ENCODE measurements at regions not wholly inside any gene's neighbourhood (a gene's known extent, or its start where the extent isn't known, plus 50 kb on each side); places are given as distances from the start of the nearest gene placed in this dataset.

GRCh38 chr6:105578179-105578707 is 175.4 kb upstream of the PREP start:
- DNase-seq (ENCODE audit: low spot score) = no peak

- DNase-seq (ENCODE audit: low spot score) = no peak
Observed at GRCh38 chr6:105573556-105573955, 170.7 kb upstream of the PREP start.

- no peak for DNase-seq (ENCODE audit: low spot score)
Observed at GRCh38 chr6:105573138-105573537, 170.3 kb upstream of the PREP start.

- no peak for DNase-seq (ENCODE audit: low spot score)
Observed at GRCh38 chr6:105570416-105570815, 167.5 kb upstream of the PREP start.

- DNase-seq (ENCODE audit: low spot score) = no peak
Observed at GRCh38 chr6:105569706-105570105, 166.8 kb upstream of the PREP start.

GRCh38 chr6:105568751-105569150 is 165.9 kb upstream of the PREP start:
- DNase-seq (ENCODE audit: low spot score) = no peak

- no peak for DNase-seq (ENCODE audit: low spot score)
Observed at GRCh38 chr6:105568142-105568541, 165.3 kb upstream of the PREP start.

GRCh38 chr6:105567140-105567539 is 164.3 kb upstream of the PREP start:
- DNase-seq (ENCODE audit: low spot score) = no peak

GRCh38 chr6:105566503-105566902 is 163.6 kb upstream of the PREP start:
- no peak for DNase-seq (ENCODE audit: low spot score)

GRCh38 chr6:105564121-105564902 is 161.4 kb upstream of the PREP start:
- DNase-seq (ENCODE audit: low spot score) = no peak

- DNase-seq (ENCODE audit: low spot score) = no peak
Observed at GRCh38 chr6:105562027-105562426, 159.1 kb upstream of the PREP start.

- no peak for DNase-seq (ENCODE audit: low spot score)
Observed at GRCh38 chr6:105561486-105561885, 158.6 kb upstream of the PREP start.

GRCh38 chr6:105560611-105561066 is 157.8 kb upstream of the PREP start:
- DNase-seq (ENCODE audit: low spot score) = no peak

- no peak for DNase-seq (ENCODE audit: low spot score)
Observed at GRCh38 chr6:105557291-105557690, 154.4 kb upstream of the PREP start.

- DNase-seq (ENCODE audit: low spot score) = no peak
Observed at GRCh38 chr6:105553171-105553570, 150.3 kb upstream of the PREP start.

- DNase-seq (ENCODE audit: low spot score) = no peak
Observed at GRCh38 chr6:105550955-105551620, 148.2 kb upstream of the PREP start.

- no peak for DNase-seq (ENCODE audit: low spot score)
Observed at GRCh38 chr6:105546754-105547153, 143.9 kb upstream of the PREP start.

GRCh38 chr6:105545947-105546731 is 143.3 kb upstream of the PREP start:
- no peak for DNase-seq (ENCODE audit: low spot score)

GRCh38 chr6:105545228-105545920 is 142.5 kb upstream of the PREP start:
- no peak for DNase-seq (ENCODE audit: low spot score)

GRCh38 chr6:105539911-105540310 is 137.0 kb upstream of the PREP start:
- DNase-seq (ENCODE audit: low spot score) = no peak

- no peak for DNase-seq (ENCODE audit: low spot score)
Observed at GRCh38 chr6:105537981-105538578, 135.2 kb upstream of the PREP start.
